Fibroblast of skin of right quadriceps (primary cell): ENCODE measurements at regions not wholly inside any gene's neighbourhood (a gene's known extent, or its start where the extent isn't known, plus 50 kb on each side); places are given as distances from the start of the nearest gene placed in this dataset.

Experiments used
- DNase-seq: peaks from one replicate; pipeline ENCODE4 v3.0.0-alpha.2; 2013

GRCh38 chr21:21730512-21730911, 732.3 kb downstream of the NCAM2 start:
- peak; percentile 46 for DNase-seq

GRCh38 chr21:21731626-21732025, 733.4 kb downstream of the NCAM2 start:
- no peak for DNase-seq

GRCh38 chr21:21734088-21734487, 735.9 kb downstream of the NCAM2 start:
- no peak for DNase-seq

- no peak for DNase-seq
These were observed 739.0 kb downstream of the NCAM2 start for GRCh38 chr21:21737186-21737585.

GRCh38 chr21:21740207-21740606, 742.0 kb downstream of the NCAM2 start:
- DNase-seq, result peak; percentile 4

GRCh38 chr21:21750124-21750825, 752.1 kb downstream of the NCAM2 start:
- no peak for DNase-seq

- no peak for DNase-seq
These were observed 753.1 kb downstream of the NCAM2 start for GRCh38 chr21:21751286-21751685.

GRCh38 chr21:21762855-21763254, 764.6 kb downstream of the NCAM2 start:
- no peak for DNase-seq

GRCh38 chr21:21764281-21764680, 766.1 kb downstream of the NCAM2 start:
- DNase-seq, result no peak

GRCh38 chr21:21767276-21767675, 769.1 kb downstream of the NCAM2 start:
- no peak for DNase-seq

- DNase-seq, result no peak
These were observed 790.4 kb downstream of the NCAM2 start for GRCh38 chr21:21788591-21788990.

- no peak for DNase-seq
These were observed 803.7 kb downstream of the NCAM2 start for GRCh38 chr21:21801921-21802320.

- DNase-seq, result no peak
These were observed 808.7 kb downstream of the NCAM2 start for GRCh38 chr21:21806711-21807597.

- DNase-seq, result no peak
These were observed 809.3 kb downstream of the NCAM2 start for GRCh38 chr21:21807598-21807903.

- DNase-seq, result no peak
These were observed 815.1 kb downstream of the NCAM2 start for GRCh38 chr21:21813289-21813688.

GRCh38 chr21:21813934-21814333, 815.7 kb downstream of the NCAM2 start:
- no peak for DNase-seq

GRCh38 chr21:21816778-21817177, 818.6 kb downstream of the NCAM2 start:
- no peak for DNase-seq

GRCh38 chr21:21818898-21819297, 820.7 kb downstream of the NCAM2 start:
- no peak for DNase-seq

GRCh38 chr21:21828130-21828529, 829.9 kb downstream of the NCAM2 start:
- no peak for DNase-seq

- DNase-seq, result no peak
These were observed 832.8 kb downstream of the NCAM2 start for GRCh38 chr21:21831036-21831435.

- no peak for DNase-seq
These were observed 847.7 kb downstream of the NCAM2 start for GRCh38 chr21:21845901-21846300.

GRCh38 chr21:21851205-21851604, 853.0 kb downstream of the NCAM2 start:
- DNase-seq, result no peak

GRCh38 chr21:21851657-21852056, 853.4 kb downstream of the NCAM2 start:
- DNase-seq, result no peak
